ENCODE measurements at regions not wholly inside any gene's neighbourhood (a gene's known extent, or its start where the extent isn't known, plus 50 kb on each side); places are given as distances from the start of the nearest gene placed in this dataset.

DNA sequence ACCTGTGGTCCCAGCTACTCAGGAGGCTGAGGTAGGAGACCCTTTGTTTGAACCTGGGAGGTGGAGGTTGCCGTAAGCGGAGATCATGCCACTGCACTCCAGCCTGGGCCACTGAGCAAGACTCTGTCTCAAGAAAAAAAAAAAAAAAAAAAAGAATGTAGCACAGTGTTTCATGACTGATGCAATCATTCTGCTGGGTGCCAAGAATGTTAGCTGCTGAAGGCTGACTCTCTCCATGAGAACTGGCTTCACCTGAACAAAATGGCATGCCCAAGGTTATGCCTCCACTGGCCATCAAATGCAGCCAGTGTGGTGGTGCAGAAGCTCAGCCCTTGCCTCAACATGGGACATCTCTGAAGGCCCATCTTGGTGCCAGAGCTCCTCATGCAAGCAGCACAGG lies 412.1 kb downstream of the ADAM29 start:
- Histone ChIP-seq H3K9me1 (ENCODE audit: control insufficient read depth, insufficient read depth, low read length) (no peaks in the 10 kb centered on the region), H3K27me3 (ENCODE audit: control insufficient read depth in 2 of 2, insufficient read depth in 2 of 2, low read length in 2 of 2) (no peaks in the 10 kb centered on the region), H4K20me1 (replicated peaks; ENCODE audit: control insufficient read depth, insufficient read depth, low read length) (no peaks in the 10 kb centered on the region), H3K4me3 (no peak overlapping the region), H3K4me2 (ENCODE audit: insufficient read depth, low read length) (no peak overlapping the region), H3K36me3 (ENCODE audit: control insufficient read depth, insufficient read depth, low read length) (no peaks in the 10 kb centered on the region), H2AFZ (ENCODE audit: low read depth, low read length) (no peak overlapping the region), H3K9me3 (replicated peaks; ENCODE audit: control insufficient read depth, insufficient read depth, low read depth, low read length) (no peaks in the 10 kb centered on the region), H3K79me2 (ENCODE audit: control insufficient read depth, insufficient read depth, low read length) (no peaks in the 10 kb centered on the region), H3K4me1 (replicated peaks in 1 of 2; ENCODE audit: control insufficient read depth in 2 of 2, insufficient read depth in 2 of 2, low read length in 2 of 2) (no peaks in the 10 kb centered on the region), H3K27ac (ENCODE audit: extremely low read depth, low read depth, low read length) (no peak overlapping the region), H3K9ac (ENCODE audit: insufficient read depth in 1 of 2, low read depth in 2 of 2, low read length in 2 of 2) (no peak overlapping the region)
- POLR2A ChIA-PET: no interaction called here
- CTCF ChIA-PET (ENCODE audit: low intra/inter-chr PET ratio): no interaction called here
- intact Hi-C loops (cut with micrococcal nuclease) (no loop called here), in situ Hi-C loops (cut with MboI) (no loop called here)
- ATAC-seq: no peak
- no peak for DNase-seq (ENCODE audit: extremely low read depth in 1 of 4, low spot score in 3 of 4)
- BruUV-seq (replicated peaks): no TSS peak
- WGBS (ENCODE audit: insufficient coverage, low coverage, missing lambda C conversion rate): 0% methylated on average over 1 of the region's 2 CpGs
- FAIRE-seq: no peak
- TF ChIP-seq POLR2B (IDR thresholded peaks at IDR 0.05; ENCODE audit: low read depth, partially characterized antibody): no peak
- TF ChIP-seq NUFIP1 (IDR thresholded peaks at IDR 0.05; ENCODE audit: partially characterized antibody): no peak
- TF ChIP-seq ARID3A (IDR thresholded peaks at IDR 0.05; ENCODE audit: borderline replicate concordance, low read depth, low read length): no peak
- TF ChIP-seq PRDM10 (IDR thresholded peaks at IDR 0.05; ENCODE audit: partially characterized antibody): no peak
- no peak for TF ChIP-seq MEF2A (IDR thresholded peaks at IDR 0.05; ENCODE audit: control insufficient read depth, low read depth, low read length)
- no peak for TF ChIP-seq MXI1 (IDR thresholded peaks at IDR 0.05; ENCODE audit: low read depth, low read length)
- TF ChIP-seq, protein P1, sequence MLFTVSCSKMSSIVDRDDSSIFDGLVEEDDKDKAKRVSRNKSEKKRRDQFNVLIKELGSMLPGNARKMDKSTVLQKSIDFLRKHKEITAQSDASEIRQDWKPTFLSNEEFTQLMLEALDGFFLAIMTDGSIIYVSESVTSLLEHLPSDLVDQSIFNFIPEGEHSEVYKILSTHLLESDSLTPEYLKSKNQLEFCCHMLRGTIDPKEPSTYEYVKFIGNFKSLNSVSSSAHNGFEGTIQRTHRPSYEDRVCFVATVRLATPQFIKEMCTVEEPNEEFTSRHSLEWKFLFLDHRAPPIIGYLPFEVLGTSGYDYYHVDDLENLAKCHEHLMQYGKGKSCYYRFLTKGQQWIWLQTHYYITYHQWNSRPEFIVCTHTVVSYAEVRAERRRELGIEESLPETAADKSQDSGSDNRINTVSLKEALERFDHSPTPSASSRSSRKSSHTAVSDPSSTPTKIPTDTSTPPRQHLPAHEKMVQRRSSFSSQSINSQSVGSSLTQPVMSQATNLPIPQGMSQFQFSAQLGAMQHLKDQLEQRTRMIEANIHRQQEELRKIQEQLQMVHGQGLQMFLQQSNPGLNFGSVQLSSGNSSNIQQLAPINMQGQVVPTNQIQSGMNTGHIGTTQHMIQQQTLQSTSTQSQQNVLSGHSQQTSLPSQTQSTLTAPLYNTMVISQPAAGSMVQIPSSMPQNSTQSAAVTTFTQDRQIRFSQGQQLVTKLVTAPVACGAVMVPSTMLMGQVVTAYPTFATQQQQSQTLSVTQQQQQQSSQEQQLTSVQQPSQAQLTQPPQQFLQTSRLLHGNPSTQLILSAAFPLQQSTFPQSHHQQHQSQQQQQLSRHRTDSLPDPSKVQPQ (CRISPR knock-in tag; IDR thresholded peaks at IDR 0.05; ENCODE audit: borderline replicate concordance): no peak
- TF ChIP-seq CAMTA2 (CRISPR knock-in tag; conservative IDR thresholded peaks at IDR 0.05): no peak
- TF ChIP-seq KLF10 (CRISPR knock-in tag; IDR thresholded peaks at IDR 0.05): no peak
- TF ChIP-seq TAF7 (tag; IDR thresholded peaks at IDR 0.05): no peak
- TF ChIP-seq, protein P2, sequence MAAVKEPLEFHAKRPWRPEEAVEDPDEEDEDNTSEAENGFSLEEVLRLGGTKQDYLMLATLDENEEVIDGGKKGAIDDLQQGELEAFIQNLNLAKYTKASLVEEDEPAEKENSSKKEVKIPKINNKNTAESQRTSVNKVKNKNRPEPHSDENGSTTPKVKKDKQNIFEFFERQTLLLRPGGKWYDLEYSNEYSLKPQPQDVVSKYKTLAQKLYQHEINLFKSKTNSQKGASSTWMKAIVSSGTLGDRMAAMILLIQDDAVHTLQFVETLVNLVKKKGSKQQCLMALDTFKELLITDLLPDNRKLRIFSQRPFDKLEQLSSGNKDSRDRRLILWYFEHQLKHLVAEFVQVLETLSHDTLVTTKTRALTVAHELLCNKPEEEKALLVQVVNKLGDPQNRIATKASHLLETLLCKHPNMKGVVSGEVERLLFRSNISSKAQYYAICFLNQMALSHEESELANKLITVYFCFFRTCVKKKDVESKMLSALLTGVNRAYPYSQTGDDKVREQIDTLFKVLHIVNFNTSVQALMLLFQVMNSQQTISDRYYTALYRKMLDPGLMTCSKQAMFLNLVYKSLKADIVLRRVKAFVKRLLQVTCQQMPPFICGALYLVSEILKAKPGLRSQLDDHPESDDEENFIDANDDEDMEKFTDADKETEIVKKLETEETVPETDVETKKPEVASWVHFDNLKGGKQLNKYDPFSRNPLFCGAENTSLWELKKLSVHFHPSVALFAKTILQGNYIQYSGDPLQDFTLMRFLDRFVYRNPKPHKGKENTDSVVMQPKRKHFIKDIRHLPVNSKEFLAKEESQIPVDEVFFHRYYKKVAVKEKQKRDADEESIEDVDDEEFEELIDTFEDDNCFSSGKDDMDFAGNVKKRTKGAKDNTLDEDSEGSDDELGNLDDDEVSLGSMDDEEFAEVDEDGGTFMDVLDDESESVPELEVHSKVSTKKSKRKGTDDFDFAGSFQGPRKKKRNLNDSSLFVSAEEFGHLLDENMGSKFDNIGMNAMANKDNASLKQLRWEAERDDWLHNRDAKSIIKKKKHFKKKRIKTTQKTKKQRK (IDR thresholded peaks at IDR 0.05; ENCODE audit: borderline replicate concordance, low read depth, low read length): no peak
- TF ChIP-seq TEAD2 (tag; IDR thresholded peaks at IDR 0.05): no peak
- TF ChIP-seq RNF2 (IDR thresholded peaks at IDR 0.05): no peak

All from K562 (cell line).